ENCODE measurements at regions not wholly inside any gene's neighbourhood (a gene's known extent, or its start where the extent isn't known, plus 50 kb on each side); places are given as distances from the start of the nearest gene placed in this dataset.

DNA sequence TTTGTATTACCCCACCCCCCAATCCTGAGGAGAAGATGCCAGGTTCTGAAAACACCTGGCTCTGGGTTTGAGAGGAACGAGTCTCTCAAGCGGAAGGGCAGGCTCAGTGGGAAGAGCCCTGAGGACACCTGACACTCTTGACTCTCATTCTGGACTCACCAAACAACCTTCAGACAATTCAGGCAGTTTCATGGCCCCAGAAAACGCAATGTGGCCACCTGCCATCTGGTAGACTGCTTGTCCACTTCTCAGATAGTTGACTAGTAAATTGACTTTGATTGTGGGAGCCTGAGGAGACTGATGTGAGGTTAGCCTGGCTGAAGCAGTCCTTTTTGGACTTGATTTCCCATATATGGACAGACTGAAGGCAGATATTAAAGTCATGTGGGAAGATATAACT lies 117.5 kb upstream of the FSTL4 start:
- ATAC-seq (ENCODE audit: low read depth), result no peak
- no peaks in the 10 kb centered on the region for H3K27me3 ChIP-seq (ENCODE audit: insufficient read depth, poor library complexity, severe bottlenecking)
- TF ChIP-seq, protein P1, sequence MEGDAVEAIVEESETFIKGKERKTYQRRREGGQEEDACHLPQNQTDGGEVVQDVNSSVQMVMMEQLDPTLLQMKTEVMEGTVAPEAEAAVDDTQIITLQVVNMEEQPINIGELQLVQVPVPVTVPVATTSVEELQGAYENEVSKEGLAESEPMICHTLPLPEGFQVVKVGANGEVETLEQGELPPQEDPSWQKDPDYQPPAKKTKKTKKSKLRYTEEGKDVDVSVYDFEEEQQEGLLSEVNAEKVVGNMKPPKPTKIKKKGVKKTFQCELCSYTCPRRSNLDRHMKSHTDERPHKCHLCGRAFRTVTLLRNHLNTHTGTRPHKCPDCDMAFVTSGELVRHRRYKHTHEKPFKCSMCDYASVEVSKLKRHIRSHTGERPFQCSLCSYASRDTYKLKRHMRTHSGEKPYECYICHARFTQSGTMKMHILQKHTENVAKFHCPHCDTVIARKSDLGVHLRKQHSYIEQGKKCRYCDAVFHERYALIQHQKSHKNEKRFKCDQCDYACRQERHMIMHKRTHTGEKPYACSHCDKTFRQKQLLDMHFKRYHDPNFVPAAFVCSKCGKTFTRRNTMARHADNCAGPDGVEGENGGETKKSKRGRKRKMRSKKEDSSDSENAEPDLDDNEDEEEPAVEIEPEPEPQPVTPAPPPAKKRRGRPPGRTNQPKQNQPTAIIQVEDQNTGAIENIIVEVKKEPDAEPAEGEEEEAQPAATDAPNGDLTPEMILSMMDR (IDR thresholded peaks at IDR 0.05; ENCODE audit: poor library complexity, severe bottlenecking), result no peak
- no peaks in the 10 kb centered on the region for H3K36me3 ChIP-seq (ENCODE audit: low read depth)
- DNase-seq (ENCODE audit: low spot score), result no peak
- no peaks in the 10 kb centered on the region for H3K9me3 ChIP-seq (ENCODE audit: severe bottlenecking)
- H3K4me1 ChIP-seq (ENCODE audit: insufficient read depth, poor library complexity, severe bottlenecking), result no peaks in the 10 kb centered on the region
- H3K4me3 ChIP-seq (ENCODE audit: severe bottlenecking), result no peak overlapping the region
- H3K27ac ChIP-seq (ENCODE audit: poor library complexity, severe bottlenecking), result no peak overlapping the region

DNA sequence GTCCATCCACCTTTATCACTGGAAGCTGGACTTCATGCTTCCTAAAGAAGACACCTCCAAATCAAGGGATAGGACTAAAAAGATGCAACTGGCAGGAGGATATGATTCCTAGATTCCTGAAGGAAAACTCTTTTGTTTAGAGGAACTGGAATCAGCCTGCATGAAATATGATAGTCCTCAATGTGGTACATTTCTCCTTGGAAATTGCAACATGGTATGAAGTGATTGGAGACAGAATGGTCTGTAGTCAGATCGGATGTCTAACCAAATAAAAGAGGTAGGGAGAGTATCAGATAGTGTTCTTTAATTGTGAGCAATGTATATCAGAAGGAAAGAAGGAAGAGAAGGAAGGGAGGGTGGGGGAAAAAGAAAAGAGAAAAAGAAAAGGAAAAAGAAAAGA lies 116.1 kb upstream of the FSTL4 start:
- no peaks in the 10 kb centered on the region for H3K27me3 ChIP-seq (ENCODE audit: insufficient read depth, poor library complexity, severe bottlenecking)
- ATAC-seq (ENCODE audit: low read depth), result peak; percentile 23; the same call in 1 of the 3 replicates
- no peak overlapping the region for H3K27ac ChIP-seq (ENCODE audit: poor library complexity, severe bottlenecking)
- TF ChIP-seq, protein P1 (IDR thresholded peaks at IDR 0.05; ENCODE audit: poor library complexity, severe bottlenecking), result no peak
- H3K9me3 ChIP-seq (ENCODE audit: severe bottlenecking), result no peaks in the 10 kb centered on the region
- no peak overlapping the region for H3K4me3 ChIP-seq (ENCODE audit: severe bottlenecking)
- DNase-seq (ENCODE audit: low spot score), result no peak
- no peaks in the 10 kb centered on the region for H3K4me1 ChIP-seq (ENCODE audit: insufficient read depth, poor library complexity, severe bottlenecking)
- H3K36me3 ChIP-seq (ENCODE audit: low read depth), result no peaks in the 10 kb centered on the region

DNA sequence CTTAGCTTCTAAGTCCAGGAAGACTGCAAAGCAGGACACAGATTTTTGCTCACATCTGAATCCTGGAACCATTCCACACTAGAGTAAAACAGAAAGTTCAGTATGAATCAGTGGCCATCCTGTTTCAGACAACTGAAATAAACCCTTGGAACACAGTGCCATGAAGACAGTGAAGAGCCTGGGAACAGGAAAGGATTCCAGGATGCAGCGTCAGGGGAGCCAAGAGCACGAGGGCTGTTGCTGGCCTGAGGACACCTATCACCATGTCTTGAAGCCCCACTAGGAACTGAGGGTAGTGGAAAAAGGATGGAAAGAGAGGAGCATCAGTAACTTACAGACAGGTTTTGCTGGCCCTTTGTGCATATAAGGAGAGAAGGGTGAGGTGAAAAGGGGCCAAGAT lies 115.3 kb upstream of the FSTL4 start:
- TF ChIP-seq, protein P1 (IDR thresholded peaks at IDR 0.05; ENCODE audit: poor library complexity, severe bottlenecking), result no peak
- no peaks in the 10 kb centered on the region for H3K9me3 ChIP-seq (ENCODE audit: severe bottlenecking)
- no peaks in the 10 kb centered on the region for H3K36me3 ChIP-seq (ENCODE audit: low read depth)
- DNase-seq (ENCODE audit: low spot score) (no peak), ATAC-seq (ENCODE audit: low read depth) (no peak)
- H3K4me1 ChIP-seq (ENCODE audit: insufficient read depth, poor library complexity, severe bottlenecking), result no peaks in the 10 kb centered on the region
- no peak overlapping the region for H3K4me3 ChIP-seq (ENCODE audit: severe bottlenecking)
- no peaks in the 10 kb centered on the region for H3K27me3 ChIP-seq (ENCODE audit: insufficient read depth, poor library complexity, severe bottlenecking)
- no peak overlapping the region for H3K27ac ChIP-seq (ENCODE audit: poor library complexity, severe bottlenecking)

DNA sequence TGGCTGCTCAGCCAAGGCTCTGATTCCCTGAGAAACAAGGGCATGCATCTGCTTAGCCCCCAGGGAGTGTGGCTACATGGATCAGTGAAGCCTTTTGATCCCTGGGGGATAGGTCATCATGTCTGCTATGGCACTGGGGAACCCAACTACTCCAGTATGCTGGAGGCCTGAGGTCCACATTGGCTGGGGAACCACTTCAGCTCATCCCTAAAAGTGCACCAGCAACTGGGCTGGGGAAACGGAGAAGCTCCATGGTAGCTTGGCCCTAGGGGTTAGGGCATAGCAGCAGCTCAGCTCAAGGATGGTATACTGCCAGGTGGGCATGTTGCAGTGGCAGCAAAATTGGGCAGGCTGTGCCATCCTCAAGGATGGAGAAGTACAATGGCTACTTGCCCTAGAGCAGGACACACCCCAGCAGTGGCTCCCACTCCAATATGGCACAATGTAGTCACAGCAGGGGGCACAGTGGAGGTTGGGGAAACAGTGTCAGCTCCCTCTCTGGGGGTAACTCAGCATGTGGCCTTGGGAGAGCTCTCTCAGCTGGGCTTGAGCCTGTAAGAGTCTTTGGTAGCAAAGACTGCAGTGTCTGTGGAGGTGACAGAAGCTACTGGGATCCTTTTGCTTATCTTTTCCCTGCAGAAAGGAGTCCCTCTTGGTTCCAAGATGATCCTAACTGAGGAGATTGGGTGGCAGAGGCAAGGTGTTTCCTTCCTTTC lies 111.5 kb upstream of the FSTL4 start:
- no peak for ATAC-seq (ENCODE audit: low read depth)
- Histone ChIP-seq H3K27me3 (ENCODE audit: insufficient read depth, poor library complexity, severe bottlenecking) (no peaks in the 10 kb centered on the region), H3K9me3 (ENCODE audit: severe bottlenecking) (peaks cover 7% of the 10 kb centered on the region), H3K4me3 (ENCODE audit: severe bottlenecking) (no peak overlapping the region), H3K36me3 (ENCODE audit: low read depth) (no peaks in the 10 kb centered on the region), H3K4me1 (ENCODE audit: insufficient read depth, poor library complexity, severe bottlenecking) (no peaks in the 10 kb centered on the region), H3K27ac (ENCODE audit: poor library complexity, severe bottlenecking) (no peak overlapping the region)
- TF ChIP-seq, protein P1 (IDR thresholded peaks at IDR 0.05; ENCODE audit: poor library complexity, severe bottlenecking), result no peak
- no peak for DNase-seq (ENCODE audit: low spot score)

DNA sequence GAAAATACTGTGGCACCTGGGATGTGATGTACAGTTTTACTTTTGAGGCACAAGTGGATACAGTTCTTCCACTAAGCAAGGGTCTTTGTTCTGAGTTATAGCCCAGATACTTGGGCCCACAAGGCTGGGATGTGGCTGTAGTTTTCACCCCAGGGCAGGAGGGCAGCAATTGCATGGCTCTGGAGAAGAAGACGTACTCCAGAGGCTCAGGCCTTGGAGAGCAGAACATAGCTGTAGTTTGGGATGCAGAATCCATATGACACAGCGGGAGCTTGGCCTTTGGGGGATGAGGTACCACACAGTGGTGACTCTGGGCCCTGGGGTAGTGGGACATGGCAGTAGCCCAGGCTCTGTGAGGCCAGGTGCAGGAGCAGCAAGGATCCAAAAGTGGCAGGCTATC lies 110.8 kb upstream of the FSTL4 start:
- Histone ChIP-seq H3K4me3 (ENCODE audit: severe bottlenecking) (no peak overlapping the region), H3K27ac (ENCODE audit: poor library complexity, severe bottlenecking) (no peak overlapping the region), H3K27me3 (ENCODE audit: insufficient read depth, poor library complexity, severe bottlenecking) (no peaks in the 10 kb centered on the region), H3K9me3 (ENCODE audit: severe bottlenecking) (peaks cover 7% of the 10 kb centered on the region), H3K36me3 (ENCODE audit: low read depth) (no peaks in the 10 kb centered on the region), H3K4me1 (ENCODE audit: insufficient read depth, poor library complexity, severe bottlenecking) (no peaks in the 10 kb centered on the region)
- TF ChIP-seq, protein P1 (IDR thresholded peaks at IDR 0.05; ENCODE audit: poor library complexity, severe bottlenecking), result no peak
- no peak for DNase-seq (ENCODE audit: low spot score)
- ATAC-seq (ENCODE audit: low read depth), result no peak

All from RWPE2 (cell line).